ENCODE measurements at regions not wholly inside any gene's neighbourhood (a gene's known extent, or its start where the extent isn't known, plus 50 kb on each side); places are given as distances from the start of the nearest gene placed in this dataset.

DNA sequence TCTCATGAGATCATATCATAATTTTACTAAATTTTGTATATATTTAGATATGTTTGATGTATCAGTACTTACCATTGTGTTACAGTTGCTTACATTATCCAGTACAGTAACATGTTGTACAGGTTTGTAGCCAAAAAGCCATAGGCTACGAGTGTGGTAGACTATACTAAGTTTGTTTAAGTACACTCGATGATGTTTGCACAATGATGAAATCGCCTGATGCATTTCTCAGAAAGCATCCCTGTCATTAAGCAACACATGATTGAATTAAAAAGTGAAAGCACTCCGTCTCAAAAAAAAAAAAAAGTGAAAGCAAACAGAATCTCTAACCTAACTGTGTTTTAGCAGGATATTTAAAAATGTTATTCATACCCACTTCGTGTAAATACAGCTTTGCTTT, 104.9 kb upstream of the TFAP2D start:
- POLR2A ChIA-PET, result no interaction called here
- CTCF ChIA-PET, result no interaction called here
- Histone ChIP-seq H3K9me3 (ENCODE audit: control insufficient read depth, insufficient read depth, low read depth, low read length) (no peaks in the 10 kb centered on the region), H3K36me3 (ENCODE audit: control insufficient read depth in 2 of 2, insufficient read depth in 1 of 2, low read length in 2 of 2) (no peaks in the 10 kb centered on the region), H3K27ac (ENCODE audit: extremely low read depth, low read depth, low read length) (no peak overlapping the region), H3K4me3 (ENCODE audit: low read depth, low read length) (no peak overlapping the region), H3K4me1 (ENCODE audit: control insufficient read depth, insufficient read depth, low read length) (no peaks in the 10 kb centered on the region)
- TF ChIP-seq, protein P1, sequence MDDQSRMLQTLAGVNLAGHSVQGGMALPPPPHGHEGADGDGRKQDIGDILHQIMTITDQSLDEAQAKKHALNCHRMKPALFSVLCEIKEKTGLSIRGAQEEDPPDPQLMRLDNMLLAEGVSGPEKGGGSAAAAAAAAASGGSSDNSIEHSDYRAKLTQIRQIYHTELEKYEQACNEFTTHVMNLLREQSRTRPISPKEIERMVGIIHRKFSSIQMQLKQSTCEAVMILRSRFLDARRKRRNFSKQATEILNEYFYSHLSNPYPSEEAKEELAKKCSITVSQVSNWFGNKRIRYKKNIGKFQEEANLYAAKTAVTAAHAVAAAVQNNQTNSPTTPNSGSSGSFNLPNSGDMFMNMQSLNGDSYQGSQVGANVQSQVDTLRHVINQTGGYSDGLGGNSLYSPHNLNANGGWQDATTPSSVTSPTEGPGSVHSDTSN (CRISPR knock-in tag; IDR thresholded peaks at IDR 0.05), result no peak
- TF ChIP-seq ZBTB7A (tag by site-specific recombination; IDR thresholded peaks at IDR 0.05; ENCODE audit: low read depth), result no peak
- TF ChIP-seq ZNF146 (tag by site-specific recombination; IDR thresholded peaks at IDR 0.05), result no peak
- TF ChIP-seq PRDM1 (tag by site-specific recombination; IDR thresholded peaks at IDR 0.05), result 0 out of 2 replicates have a peak, but pooled peaks have one; percentile 38
- TF ChIP-seq, protein P2, sequence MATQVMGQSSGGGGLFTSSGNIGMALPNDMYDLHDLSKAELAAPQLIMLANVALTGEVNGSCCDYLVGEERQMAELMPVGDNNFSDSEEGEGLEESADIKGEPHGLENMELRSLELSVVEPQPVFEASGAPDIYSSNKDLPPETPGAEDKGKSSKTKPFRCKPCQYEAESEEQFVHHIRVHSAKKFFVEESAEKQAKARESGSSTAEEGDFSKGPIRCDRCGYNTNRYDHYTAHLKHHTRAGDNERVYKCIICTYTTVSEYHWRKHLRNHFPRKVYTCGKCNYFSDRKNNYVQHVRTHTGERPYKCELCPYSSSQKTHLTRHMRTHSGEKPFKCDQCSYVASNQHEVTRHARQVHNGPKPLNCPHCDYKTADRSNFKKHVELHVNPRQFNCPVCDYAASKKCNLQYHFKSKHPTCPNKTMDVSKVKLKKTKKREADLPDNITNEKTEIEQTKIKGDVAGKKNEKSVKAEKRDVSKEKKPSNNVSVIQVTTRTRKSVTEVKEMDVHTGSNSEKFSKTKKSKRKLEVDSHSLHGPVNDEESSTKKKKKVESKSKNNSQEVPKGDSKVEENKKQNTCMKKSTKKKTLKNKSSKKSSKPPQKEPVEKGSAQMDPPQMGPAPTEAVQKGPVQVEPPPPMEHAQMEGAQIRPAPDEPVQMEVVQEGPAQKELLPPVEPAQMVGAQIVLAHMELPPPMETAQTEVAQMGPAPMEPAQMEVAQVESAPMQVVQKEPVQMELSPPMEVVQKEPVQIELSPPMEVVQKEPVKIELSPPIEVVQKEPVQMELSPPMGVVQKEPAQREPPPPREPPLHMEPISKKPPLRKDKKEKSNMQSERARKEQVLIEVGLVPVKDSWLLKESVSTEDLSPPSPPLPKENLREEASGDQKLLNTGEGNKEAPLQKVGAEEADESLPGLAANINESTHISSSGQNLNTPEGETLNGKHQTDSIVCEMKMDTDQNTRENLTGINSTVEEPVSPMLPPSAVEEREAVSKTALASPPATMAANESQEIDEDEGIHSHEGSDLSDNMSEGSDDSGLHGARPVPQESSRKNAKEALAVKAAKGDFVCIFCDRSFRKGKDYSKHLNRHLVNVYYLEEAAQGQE (tag by site-specific recombination; IDR thresholded peaks at IDR 0.05), result no peak
- no peak for TF ChIP-seq GLI4 (tag by site-specific recombination; IDR thresholded peaks at IDR 0.05)

DNA sequence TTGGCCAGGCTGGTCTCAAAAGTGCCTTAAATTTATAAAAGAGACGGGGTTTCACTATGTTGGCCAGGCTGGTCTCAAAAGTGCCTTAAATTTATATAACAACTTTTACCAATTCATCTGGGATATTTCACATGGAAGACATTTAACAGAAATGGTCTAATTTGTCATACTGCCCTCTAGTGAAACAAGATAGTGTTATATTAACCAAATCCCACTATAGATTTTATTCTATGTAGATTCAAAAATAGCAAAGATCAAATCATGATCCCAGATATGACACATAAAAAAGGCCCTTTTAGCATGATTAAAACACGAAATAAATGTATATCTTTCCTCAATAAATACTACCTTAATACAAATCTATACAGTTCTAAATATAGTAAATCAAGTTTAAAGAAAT, 102.8 kb upstream of the TFAP2D start:
- ChIA-PET POLR2A (no interaction called here), CTCF (no interaction called here)
- TF ChIP-seq, protein P3, sequence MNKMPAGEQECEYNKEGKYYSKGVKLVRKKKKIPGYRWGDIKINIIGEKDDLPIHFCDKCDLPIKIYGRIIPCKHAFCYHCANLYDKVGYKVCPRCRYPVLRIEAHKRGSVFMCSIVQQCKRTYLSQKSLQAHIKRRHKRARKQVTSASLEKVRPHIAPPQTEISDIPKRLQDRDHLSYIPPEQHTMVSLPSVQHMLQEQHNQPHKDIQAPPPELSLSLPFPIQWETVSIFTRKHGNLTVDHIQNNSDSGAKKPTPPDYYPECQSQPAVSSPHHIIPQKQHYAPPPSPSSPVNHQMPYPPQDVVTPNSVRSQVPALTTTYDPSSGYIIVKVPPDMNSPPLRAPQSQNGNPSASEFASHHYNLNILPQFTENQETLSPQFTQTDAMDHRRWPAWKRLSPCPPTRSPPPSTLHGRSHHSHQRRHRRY (tag by site-specific recombination; IDR thresholded peaks at IDR 0.05), result no peak
- no peak for TF ChIP-seq KLF16 (tag by site-specific recombination; IDR thresholded peaks at IDR 0.05)
- TF ChIP-seq ZBTB7A (tag by site-specific recombination; IDR thresholded peaks at IDR 0.05; ENCODE audit: low read depth), result no peak
- no peak for TF ChIP-seq ZNF555 (tag by site-specific recombination; conservative IDR thresholded peaks at IDR 0.05)
- no peak for TF ChIP-seq TRIM28 (IDR thresholded peaks at IDR 0.05; ENCODE audit: borderline replicate concordance, low read length)
- no peak for TF ChIP-seq ZBTB1 (tag by site-specific recombination; IDR thresholded peaks at IDR 0.05)
- TF ChIP-seq ZNF140 (tag by site-specific recombination; IDR thresholded peaks at IDR 0.05), result no peak
- no peak for TF ChIP-seq SP3 (tag by site-specific recombination; IDR thresholded peaks at IDR 0.05)
- TF ChIP-seq SP2 (tag by site-specific recombination; IDR thresholded peaks at IDR 0.05), result no peak
- no peak for TF ChIP-seq ZNF792 (tag by site-specific recombination; IDR thresholded peaks at IDR 0.05)
- TF ChIP-seq SETDB1 (IDR thresholded peaks at IDR 0.05; ENCODE audit: insufficient read length, low read length), result no peak
- no peak for TF ChIP-seq KLF8 (tag by site-specific recombination; IDR thresholded peaks at IDR 0.05)
- no peak for TF ChIP-seq KLF7 (tag by site-specific recombination; IDR thresholded peaks at IDR 0.05; ENCODE audit: borderline replicate concordance)
- TF ChIP-seq, protein P4, sequence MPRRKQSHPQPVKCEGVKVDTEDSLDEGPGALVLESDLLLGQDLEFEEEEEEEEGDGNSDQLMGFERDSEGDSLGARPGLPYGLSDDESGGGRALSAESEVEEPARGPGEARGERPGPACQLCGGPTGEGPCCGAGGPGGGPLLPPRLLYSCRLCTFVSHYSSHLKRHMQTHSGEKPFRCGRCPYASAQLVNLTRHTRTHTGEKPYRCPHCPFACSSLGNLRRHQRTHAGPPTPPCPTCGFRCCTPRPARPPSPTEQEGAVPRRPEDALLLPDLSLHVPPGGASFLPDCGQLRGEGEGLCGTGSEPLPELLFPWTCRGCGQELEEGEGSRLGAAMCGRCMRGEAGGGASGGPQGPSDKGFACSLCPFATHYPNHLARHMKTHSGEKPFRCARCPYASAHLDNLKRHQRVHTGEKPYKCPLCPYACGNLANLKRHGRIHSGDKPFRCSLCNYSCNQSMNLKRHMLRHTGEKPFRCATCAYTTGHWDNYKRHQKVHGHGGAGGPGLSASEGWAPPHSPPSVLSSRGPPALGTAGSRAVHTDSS (tag by site-specific recombination; IDR thresholded peaks at IDR 0.05), result no peak
- no peak for TF ChIP-seq ZNF48 (tag by site-specific recombination; IDR thresholded peaks at IDR 0.05)
- TF ChIP-seq ZNF302 (tag by site-specific recombination; IDR thresholded peaks at IDR 0.05; ENCODE audit: low read depth), result no peak
- TF ChIP-seq ZNF184 (tag by site-specific recombination; IDR thresholded peaks at IDR 0.05), result no peak
- TF ChIP-seq ZNF571 (tag by site-specific recombination; IDR thresholded peaks at IDR 0.05), result no peak
- no peak for TF ChIP-seq ZNF560 (tag by site-specific recombination; IDR thresholded peaks at IDR 0.05; ENCODE audit: borderline replicate concordance)
- Histone ChIP-seq H3K36me3 (ENCODE audit: control insufficient read depth in 2 of 2, insufficient read depth in 1 of 2, low read length in 2 of 2) (no peaks in the 10 kb centered on the region), H3K4me1 (ENCODE audit: control insufficient read depth, insufficient read depth, low read length) (no peaks in the 10 kb centered on the region), H3K9me3 (ENCODE audit: control insufficient read depth, insufficient read depth, low read depth, low read length) (no peaks in the 10 kb centered on the region), H3K27ac (ENCODE audit: extremely low read depth, low read depth, low read length) (no peak overlapping the region), H3K4me3 (ENCODE audit: low read depth, low read length) (no peak overlapping the region)

Measured in HEK293 (cell line).